Inflammatory macrophage treated with lipopolysaccharide for 1 hour (primary cell): ENCODE measurements at regions not wholly inside any gene's neighbourhood (a gene's known extent, or its start where the extent isn't known, plus 50 kb on each side); places are given as distances from the start of the nearest gene placed in this dataset.
"Not testable (repeated sequence)": the region's sequence is repeated elsewhere in the genome, so short reads cannot be mapped to it uniquely, and the experiment has no call there.

Experiments used
- DNase-seq, 2 donors: peaks; one replicate each; pipeline ENCODE4 v3.0.0-alpha.2; 2020 to 2022

- DNase-seq, result no peak
Observed at GRCh38 chr17:70661342-70662222, 492.2 kb downstream of the KCNJ2 start.

DNA sequence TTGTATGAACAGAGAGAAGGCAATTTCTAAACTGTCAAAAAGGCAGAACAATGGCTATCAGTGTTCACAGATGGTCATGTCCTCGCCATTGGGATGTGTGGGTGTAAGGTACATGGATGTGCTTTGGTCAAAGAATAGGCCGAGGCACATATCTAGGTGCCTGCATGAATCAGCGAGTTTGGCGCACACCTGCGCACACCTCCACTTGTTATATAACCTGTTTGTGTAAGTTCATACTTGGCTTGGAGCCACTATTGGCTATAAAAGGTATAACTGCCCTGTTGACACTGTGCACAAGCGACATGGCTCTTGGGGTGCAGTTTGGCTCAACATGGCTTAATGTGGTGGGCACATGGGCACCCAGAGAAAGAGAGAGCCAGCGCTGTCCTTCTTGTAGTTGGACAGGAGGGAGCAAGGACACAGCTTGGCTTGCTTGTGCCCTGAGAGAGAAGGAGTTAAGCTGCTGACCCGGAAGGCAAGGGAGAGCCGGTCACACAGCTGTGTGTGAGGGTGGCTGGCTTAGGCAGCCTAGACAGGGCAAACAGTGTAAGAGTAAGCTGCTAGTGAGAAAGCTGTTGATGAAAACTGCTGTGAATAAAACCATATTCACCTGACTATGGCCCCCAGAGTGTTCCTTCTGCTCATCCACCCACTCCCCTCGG is 499.1 kb downstream of the KCNJ2 start:
- no peak for DNase-seq

- DNase-seq, result no peak
Observed at GRCh38 chr17:70668938-70669778, 499.8 kb downstream of the KCNJ2 start.

- DNase-seq, result no peak
Observed at GRCh38 chr17:70674061-70674460, 504.7 kb downstream of the KCNJ2 start.

- DNase-seq, result peak; percentile 37 to 51
Observed at GRCh38 chr17:70675070-70675590, 505.8 kb downstream of the KCNJ2 start.

DNA sequence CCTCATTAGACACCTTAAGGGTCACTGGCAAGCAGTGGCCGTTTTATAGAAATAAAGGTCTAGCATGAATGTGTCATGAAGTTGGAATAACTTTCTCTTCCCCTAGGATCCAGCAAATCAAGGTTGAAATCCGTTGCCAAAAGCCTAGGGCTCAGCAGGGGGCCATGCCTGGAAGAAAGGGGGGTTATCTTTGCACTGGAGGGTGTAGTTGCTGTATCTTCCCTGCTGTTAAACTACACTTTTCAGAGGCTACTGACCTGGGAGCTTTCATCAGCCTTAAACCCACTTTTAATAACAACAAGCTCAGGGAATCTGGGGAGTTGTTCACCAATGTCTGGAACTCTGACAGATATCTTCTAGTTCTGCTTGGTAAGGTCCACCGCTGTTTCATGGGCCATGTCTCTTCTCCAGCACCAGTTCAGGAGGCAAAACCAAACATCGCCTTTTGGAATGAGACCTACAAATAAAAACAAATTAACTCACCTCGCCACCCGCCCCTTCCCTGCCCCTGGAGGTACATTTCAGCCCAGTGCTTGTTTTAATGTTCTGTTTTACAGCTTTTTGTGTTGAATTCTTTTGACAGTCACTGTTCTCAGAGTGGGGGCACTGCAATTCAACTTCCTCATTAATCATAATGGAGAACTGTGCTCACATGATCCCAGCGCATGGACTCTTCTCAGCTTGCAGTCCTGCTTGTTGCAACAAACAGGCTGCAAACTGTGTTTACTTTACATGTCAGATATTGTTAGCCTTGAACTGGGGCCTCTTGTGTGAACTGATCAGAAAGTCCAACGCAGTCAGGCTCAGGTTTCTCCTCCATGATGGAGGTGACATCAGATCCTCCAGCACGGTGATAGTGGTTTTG is 508.7 kb downstream of the KCNJ2 start:
- DNase-seq, result peak; percentile 27 to 45

DNA sequence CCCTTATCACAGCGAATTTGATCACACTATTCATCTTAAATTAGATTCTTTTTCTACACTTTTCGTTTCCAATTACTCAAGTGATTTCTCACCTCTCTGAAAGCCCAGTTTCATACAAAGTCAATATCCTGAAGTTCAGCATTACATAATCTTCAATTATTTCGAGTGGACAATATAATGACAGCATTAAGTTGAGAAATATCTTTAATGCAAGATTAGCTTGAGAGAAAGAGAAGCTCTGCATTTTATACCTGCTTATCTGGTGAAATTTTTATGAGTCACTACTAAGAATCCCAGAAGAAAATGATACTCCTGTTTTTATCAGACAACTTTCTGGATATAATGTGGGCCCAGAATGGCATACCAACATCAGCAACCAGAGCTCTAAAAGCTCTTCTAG is 509.6 kb downstream of the KCNJ2 start:
- DNase-seq, result peak in 1 of 2 donors; percentile 7

DNA sequence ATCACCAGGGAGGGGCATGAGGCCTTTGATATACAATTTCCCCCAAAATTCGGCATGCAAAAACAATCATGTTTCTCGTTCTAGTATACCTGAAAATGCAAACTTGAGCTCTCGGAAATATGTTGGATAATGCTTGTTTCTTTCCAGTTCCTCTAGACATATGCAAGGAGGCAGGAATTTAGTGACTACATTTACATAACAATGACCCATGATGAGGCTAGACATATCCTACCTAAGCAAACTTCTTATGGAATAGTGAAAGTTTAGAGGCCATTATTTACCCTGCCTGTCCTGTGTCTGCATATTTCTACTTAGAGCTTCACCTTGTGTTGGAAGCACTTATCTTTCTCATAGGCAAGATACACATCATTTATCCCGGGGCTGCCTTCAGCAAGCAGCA is 514.6 kb downstream of the KCNJ2 start:
- DNase-seq, result no peak

DNA sequence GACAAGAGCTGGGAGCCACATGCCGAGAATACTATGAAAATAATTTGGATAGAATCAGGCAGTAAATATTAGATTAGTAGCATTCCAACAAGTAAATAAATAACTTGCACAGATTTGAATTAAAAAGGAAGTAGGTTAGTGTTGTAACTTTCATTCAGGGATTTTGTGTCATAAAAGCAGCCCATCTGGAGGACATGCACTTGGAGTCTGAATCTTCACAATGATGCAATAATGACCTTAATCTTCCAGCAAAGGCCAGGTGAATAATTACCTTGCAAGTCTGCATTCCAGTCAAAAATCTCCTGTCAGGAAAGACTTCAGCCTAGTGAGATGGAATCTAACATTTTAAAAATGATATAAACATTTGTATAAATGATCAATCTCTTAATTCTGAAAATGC is 518.1 kb downstream of the KCNJ2 start:
- DNase-seq, result no peak

- no peak for DNase-seq
Observed at GRCh38 chr17:70691150-70691549, 521.8 kb downstream of the KCNJ2 start.

DNA sequence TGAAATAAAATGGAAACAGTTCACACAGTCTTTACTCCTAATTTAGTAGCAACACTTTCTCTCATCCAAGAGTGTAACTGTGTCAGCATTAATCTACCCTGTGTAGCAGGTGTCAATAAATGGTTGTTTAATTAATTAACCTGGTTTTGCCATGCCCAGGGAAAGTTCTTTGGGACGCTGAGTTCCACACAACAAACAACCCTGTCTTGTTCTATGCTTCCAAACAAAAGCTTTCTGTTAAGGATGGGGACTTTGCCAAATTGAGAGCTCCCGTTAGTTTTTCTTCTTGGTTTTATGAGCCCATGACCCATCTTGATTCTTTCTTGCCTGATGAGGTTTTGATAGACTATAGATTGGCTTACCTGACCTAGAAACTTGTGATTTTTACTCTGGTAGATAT is 530.1 kb downstream of the KCNJ2 start:
- no peak for DNase-seq

DNA sequence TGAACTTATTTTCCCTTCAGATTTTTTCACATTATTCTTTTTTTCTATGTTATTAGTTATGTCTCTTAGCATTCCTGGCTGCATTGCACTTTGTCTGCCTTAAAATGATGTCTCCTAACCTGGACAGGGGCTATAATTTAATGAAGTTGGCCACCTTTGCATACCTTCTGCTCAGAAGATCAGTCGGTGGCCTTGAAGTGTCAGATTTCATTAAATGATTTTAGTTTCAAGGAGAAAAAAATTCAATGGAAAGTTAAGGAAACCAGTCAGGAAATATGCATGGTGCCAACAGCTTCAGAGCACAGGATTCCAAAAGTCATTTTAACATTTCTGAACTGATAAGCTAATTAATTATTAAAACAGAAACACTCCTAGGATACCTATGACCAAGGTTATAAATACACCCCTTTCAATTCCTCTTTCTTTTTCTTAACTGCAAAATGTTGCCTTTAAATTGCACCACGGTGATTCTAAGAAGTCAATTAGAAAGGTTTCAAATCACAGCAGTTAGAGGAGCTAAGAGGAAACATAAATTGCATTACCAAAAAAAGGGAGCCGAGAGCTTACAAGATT is 533.4 kb downstream of the KCNJ2 start:
- DNase-seq, result no peak

DNA sequence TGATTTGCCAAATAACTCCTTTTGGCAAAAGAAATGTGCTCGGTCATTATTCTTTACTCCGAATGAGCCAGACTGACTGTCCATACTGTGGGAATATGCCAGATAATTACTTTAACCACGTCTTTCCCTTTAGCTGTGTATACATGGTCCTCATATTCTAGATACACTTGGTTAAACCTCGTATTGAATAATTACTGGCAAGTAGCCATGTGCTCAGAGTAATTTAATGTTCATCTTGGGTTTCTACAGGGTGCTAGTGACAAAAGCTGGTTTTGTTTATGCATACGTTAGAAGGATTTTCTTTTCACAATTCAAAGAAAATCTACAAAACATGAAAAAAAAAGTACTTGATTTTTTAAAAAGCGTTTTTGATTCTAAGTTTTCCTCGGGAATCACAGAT is 540.3 kb downstream of the KCNJ2 start:
- no peak for DNase-seq

DNA sequence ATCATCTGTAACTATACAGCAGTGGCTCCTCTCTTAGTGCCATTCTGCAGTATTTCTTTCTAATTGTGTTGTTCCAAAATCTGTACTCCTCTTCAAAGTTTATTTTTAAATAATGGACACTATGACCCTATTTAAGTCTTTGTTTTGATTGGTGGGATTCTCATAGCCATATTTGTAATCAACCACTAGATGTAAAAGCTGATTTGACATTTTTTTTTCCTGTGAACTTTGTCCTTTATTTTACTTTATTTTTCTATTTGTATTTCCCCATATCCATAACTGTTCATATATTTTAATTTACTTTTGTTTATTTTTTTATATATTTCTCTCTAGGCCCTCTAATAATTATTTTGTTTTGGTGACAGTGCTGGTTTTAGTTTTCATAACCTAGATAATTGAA is 544.4 kb downstream of the KCNJ2 start:
- no peak for DNase-seq

GRCh38 chr17:70716551-70716950 is 547.2 kb downstream of the KCNJ2 start:
- DNase-seq, result no peak

GRCh38 chr17:70717042-70717441 is 547.7 kb downstream of the KCNJ2 start:
- no peak for DNase-seq

DNA sequence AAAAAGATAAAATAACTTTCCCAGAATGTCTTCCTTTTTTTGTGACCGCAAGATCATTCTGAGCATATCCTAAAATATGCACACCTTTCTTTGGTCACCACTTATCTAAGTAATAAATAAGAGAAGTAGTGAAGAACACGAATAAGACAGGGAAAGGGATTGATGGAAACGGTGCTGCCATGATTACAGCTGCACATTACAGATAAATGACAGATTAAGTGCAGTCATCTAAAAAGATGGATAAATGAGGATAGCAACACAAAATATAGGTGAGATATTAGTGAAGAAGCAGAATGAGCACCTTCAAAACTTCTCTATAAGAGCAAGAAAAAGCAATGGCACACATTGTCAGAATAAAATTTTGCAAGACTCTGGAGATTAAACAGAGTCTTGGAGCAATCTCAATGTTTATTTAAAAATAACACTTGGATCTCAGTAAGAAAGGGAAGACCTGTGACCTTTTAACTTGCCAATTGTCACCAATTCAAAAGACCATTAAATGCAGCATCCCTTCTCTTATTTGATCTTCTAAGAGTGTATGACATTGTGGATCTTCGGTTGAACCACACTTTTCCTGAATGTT is 567.1 kb downstream of the KCNJ2 start:
- no peak for DNase-seq

DNA sequence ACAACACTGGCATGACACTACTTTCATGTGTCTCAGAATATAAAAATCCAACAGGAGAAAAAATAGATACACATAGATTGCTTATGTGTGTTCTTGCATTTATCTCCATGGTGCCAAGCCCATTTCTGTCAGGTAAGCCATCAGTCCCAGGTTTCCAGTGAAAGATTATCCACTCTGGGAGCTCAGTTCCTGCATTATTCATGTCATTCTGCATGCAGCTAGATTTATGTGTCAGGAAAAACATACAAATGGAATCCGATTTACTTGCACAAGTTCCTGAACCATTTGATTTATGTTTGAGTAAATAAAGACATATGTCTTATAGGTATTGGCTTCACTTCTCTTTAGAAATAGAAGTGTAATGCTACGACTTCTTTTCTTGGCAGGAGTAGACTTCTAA is 569.7 kb downstream of the KCNJ2 start:
- no peak for DNase-seq

DNA sequence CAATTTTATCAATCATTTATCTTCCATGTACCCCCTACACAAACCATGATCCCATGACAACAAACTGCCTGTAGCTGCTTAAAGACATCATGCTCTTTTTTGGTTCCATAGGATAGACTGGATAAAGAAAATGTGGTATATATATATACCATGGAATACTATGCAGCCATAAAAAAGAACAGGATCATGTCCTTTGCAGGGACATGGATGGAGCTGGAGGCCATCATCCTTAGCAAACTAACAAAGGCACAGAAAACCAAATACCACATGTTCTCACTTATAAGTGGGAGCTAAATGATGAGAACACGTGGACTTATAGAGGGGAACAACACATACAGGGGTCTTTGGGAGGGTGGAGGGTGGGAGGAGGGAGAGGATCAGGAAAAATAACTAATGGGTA is 577.2 kb downstream of the KCNJ2 start:
- DNase-seq, result not testable (repeated sequence)

GRCh38 chr17:70750983-70751382 is 581.7 kb downstream of the KCNJ2 start:
- DNase-seq, result no peak

- DNase-seq, result not testable (repeated sequence)
Observed at GRCh38 chr17:70752461-70752860, 583.1 kb downstream of the KCNJ2 start.
